Ectodermal cell (in vitro differentiated cells): ENCODE measurements at regions not wholly inside any gene's neighbourhood (a gene's known extent, or its start where the extent isn't known, plus 50 kb on each side); places are given as distances from the start of the nearest gene placed in this dataset.

Experiments used
- H3K27ac ChIP-seq: 2 replicates; pipeline ENCODE4 v1.7.0; 2013; ENCODE audit warnings: mild to moderate bottlenecking, low read depth, low read length; ENCODE audit not compliant: insufficient read depth, poor library complexity, severe bottlenecking
- H3K27me3 ChIP-seq: 2 replicates; pipeline ENCODE4 v1.7.0; 2013; ENCODE audit warnings: mild to moderate bottlenecking, low read length; ENCODE audit not compliant: insufficient read depth, control insufficient read depth, poor library complexity, severe bottlenecking
- H3K36me3 ChIP-seq: one replicate; pipeline ENCODE4 v1.7.0; 2013; ENCODE audit warnings: low read length; ENCODE audit not compliant: control insufficient read depth, insufficient read depth
- H3K4me1 ChIP-seq: one replicate; pipeline ENCODE4 v1.7.0; 2013; ENCODE audit warnings: low read length; ENCODE audit not compliant: control insufficient read depth, insufficient read depth
- H3K4me3 ChIP-seq: 2 replicates; pipeline ENCODE4 v1.7.0; 2013; ENCODE audit warnings: low read depth, low read length, control low read depth; ENCODE audit not compliant: insufficient read depth
- H3K9me3 ChIP-seq: 2 replicates; pipeline ENCODE4 v1.7.0; 2013; ENCODE audit warnings: mild to moderate bottlenecking, low read length, moderate library complexity; ENCODE audit not compliant: control insufficient read depth
- WGBS, 2 experiments: methylation state at CpG; one replicate each; pipeline ENCODE4 v1.1.7; 2013; ENCODE audit warnings: missing lambda C conversion rate in 2 of 2; 5-methylcytosine and 5-hydroxymethylcytosine counted together

- H3K9me3 ChIP-seq = no peaks in the 10 kb centered on the region
- no peaks in the 10 kb centered on the region for H3K36me3 ChIP-seq
- no peaks in the 10 kb centered on the region for H3K4me1 ChIP-seq
- H3K27ac ChIP-seq = no peak overlapping the region
- H3K4me3 ChIP-seq = no peak overlapping the region
- WGBS, 2 experiments = 91 to 93% methylated on average over 5 of the region's 5 CpGs
- H3K27me3 ChIP-seq = no peaks in the 10 kb centered on the region
These were observed 422.2 kb downstream of the PDHA2 start for GRCh38 chr4:96262057-96262456.

GRCh38 chr4:96263291-96263690 lies 423.4 kb downstream of the PDHA2 start:
- Histone ChIP-seq H3K9me3 (no peaks in the 10 kb centered on the region), H3K4me1 (no peaks in the 10 kb centered on the region), H3K27ac (no peak overlapping the region), H3K4me3 (no peak overlapping the region), H3K36me3 (no peaks in the 10 kb centered on the region), H3K27me3 (no peaks in the 10 kb centered on the region)
- WGBS, 2 experiments = 100% methylated on average over 1 of the region's 1 CpG

GRCh38 chr4:96264941-96265463 lies 425.1 kb downstream of the PDHA2 start:
- no peaks in the 10 kb centered on the region for H3K4me1 ChIP-seq
- H3K36me3 ChIP-seq = no peaks in the 10 kb centered on the region
- H3K27ac ChIP-seq = no peak overlapping the region
- no peak overlapping the region for H3K4me3 ChIP-seq
- WGBS, 2 experiments = 80 to 100% methylated on average over 1 to 2 of the region's 2 CpGs
- H3K27me3 ChIP-seq = no peaks in the 10 kb centered on the region
- H3K9me3 ChIP-seq = no peaks in the 10 kb centered on the region

GRCh38 chr4:96293806-96294205 lies 453.9 kb downstream of the PDHA2 start:
- WGBS, 2 experiments = 94% methylated on average over 5 of the region's 5 CpGs
- H3K27ac ChIP-seq = no peak overlapping the region
- H3K9me3 ChIP-seq = no peaks in the 10 kb centered on the region
- no peaks in the 10 kb centered on the region for H3K27me3 ChIP-seq
- no peak overlapping the region for H3K4me3 ChIP-seq
- no peaks in the 10 kb centered on the region for H3K36me3 ChIP-seq
- H3K4me1 ChIP-seq = no peaks in the 10 kb centered on the region

GRCh38 chr4:96295143-96295741 lies 455.3 kb downstream of the PDHA2 start:
- Histone ChIP-seq H3K4me1 (no peaks in the 10 kb centered on the region), H3K36me3 (no peaks in the 10 kb centered on the region), H3K9me3 (no peaks in the 10 kb centered on the region), H3K27me3 (no peaks in the 10 kb centered on the region), H3K4me3 (no peak overlapping the region), H3K27ac (no peak overlapping the region)
- 90 to 91% methylated on average over 4 of the region's 4 CpGs for WGBS, 2 experiments

GRCh38 chr4:96301715-96302114 lies 461.8 kb downstream of the PDHA2 start:
- Histone ChIP-seq H3K36me3 (no peaks in the 10 kb centered on the region), H3K27me3 (no peaks in the 10 kb centered on the region), H3K4me3 (no peak overlapping the region), H3K27ac (no peak overlapping the region), H3K4me1 (no peaks in the 10 kb centered on the region), H3K9me3 (no peaks in the 10 kb centered on the region)
- 95 to 100% methylated on average over 1 to 3 of the region's 3 CpGs for WGBS, 2 experiments

GRCh38 chr4:96305030-96305429 lies 465.1 kb downstream of the PDHA2 start:
- Histone ChIP-seq H3K4me1 (no peaks in the 10 kb centered on the region), H3K27ac (no peak overlapping the region), H3K9me3 (no peaks in the 10 kb centered on the region), H3K36me3 (no peaks in the 10 kb centered on the region), H3K27me3 (no peaks in the 10 kb centered on the region), H3K4me3 (no peak overlapping the region)
- WGBS, 2 experiments = 100% methylated on average over 1 of the region's 1 CpG; no CpG with 5 or more reads in 1 of the 2 experiments

GRCh38 chr4:96312046-96312685 lies 472.3 kb downstream of the PDHA2 start:
- H3K9me3 ChIP-seq = no peaks in the 10 kb centered on the region
- H3K4me3 ChIP-seq = no peak overlapping the region
- no peaks in the 10 kb centered on the region for H3K27me3 ChIP-seq
- no peak overlapping the region for H3K27ac ChIP-seq
- H3K36me3 ChIP-seq = no peaks in the 10 kb centered on the region
- 91 to 94% methylated on average over 4 of the region's 4 CpGs for WGBS, 2 experiments
- H3K4me1 ChIP-seq = no peaks in the 10 kb centered on the region

- no peaks in the 10 kb centered on the region for H3K9me3 ChIP-seq
- H3K27ac ChIP-seq = no peak overlapping the region
- no peaks in the 10 kb centered on the region for H3K4me1 ChIP-seq
- 76 to 80% methylated on average over 2 of the region's 2 CpGs for WGBS, 2 experiments
- no peak overlapping the region for H3K4me3 ChIP-seq
- no peaks in the 10 kb centered on the region for H3K27me3 ChIP-seq
- no peaks in the 10 kb centered on the region for H3K36me3 ChIP-seq
These were observed 475.9 kb downstream of the PDHA2 start for GRCh38 chr4:96315815-96316214.

- Histone ChIP-seq H3K4me3 (no peak overlapping the region), H3K27me3 (no peaks in the 10 kb centered on the region), H3K36me3 (no peaks in the 10 kb centered on the region), H3K27ac (no peak overlapping the region), H3K9me3 (no peaks in the 10 kb centered on the region), H3K4me1 (no peaks in the 10 kb centered on the region)
- WGBS, 2 experiments = 84 to 100% methylated on average over 2 of the region's 2 CpGs
These were observed 476.9 kb downstream of the PDHA2 start for GRCh38 chr4:96316776-96317175.
